ENCODE measurements at regions not wholly inside any gene's neighbourhood (a gene's known extent, or its start where the extent isn't known, plus 50 kb on each side); places are given as distances from the start of the nearest gene placed in this dataset.
"Not testable (repeated sequence)": the region's sequence is repeated elsewhere in the genome, so short reads cannot be mapped to it uniquely, and the experiment has no call there.

DNA sequence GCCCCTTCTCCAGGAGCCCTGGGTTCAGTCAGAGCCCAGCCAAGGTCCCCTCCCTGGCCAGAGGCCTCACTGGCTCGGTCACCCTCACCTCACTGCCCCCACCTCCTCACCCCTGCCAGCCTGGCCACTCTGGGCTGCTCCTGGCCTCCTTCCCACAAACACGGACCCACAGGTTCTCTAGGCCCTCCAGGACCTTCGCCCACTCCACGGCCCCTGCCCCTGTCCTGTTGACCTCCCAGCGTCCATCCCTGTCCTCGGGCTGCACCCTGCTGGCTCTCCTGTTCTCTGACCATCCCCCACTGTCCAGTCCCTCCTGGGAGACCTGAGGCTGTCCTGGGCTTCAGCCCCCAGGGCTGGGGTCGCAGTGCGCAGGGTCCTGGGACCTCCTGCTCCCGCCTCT lies 173.3 kb downstream of the TMEM121 start:
- DNase-seq: not testable (repeated sequence)

DNA sequence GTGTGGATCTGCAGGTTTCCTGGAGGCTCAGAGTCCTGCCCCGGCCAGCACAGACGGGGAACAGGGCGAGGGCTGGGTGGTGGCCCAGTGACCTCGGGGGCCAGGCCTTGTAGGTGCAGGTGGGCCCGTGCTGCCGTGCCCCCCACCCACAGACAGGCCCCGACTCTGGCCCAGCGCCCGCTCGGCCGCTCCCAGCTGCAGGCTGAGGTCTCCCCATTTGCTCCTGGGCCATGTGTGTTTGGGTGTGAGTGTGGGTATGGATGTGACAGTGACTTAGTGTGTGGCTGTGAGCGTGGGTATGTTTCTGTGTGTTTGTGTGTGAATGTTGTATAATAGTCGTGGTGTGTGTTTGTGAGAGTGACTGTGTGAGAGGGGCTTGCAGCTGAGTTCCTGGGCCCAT lies 173.8 kb downstream of the TMEM121 start:
- not testable (repeated sequence) for DNase-seq

DNA sequence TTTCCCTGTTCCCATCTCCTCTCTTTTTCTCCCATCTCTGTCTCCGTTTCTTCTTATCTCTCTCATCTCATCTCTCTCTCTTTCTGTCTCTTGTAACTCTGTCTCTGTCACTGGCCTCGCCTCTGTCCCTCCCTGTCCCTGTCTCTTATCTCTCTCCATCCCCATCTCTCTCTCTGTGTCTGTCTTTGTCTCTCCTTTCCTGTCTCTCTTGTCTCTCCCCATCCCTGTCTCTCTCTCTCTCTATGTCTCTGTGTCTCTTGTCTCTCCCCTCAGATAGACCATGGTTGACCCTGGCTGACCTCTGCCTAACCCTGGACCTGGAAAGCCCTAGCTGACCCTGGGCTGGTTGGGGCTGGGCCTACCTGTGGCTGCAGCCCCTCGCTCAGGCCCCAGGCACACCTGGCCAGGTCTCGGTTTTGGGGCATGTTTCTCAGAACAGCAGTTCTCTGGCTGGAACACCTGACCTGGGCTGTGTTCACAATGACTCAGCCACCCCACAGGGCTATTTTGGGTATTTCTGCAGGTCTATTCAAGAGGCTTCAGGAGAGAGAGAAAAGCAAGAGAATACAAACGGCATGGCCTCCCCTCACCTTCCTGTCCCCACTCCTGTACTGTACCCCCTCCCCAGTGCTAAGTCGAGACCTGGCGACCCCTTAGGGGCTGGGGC lies 174.4 kb downstream of the TMEM121 start:
- no peak for DNase-seq

DNA sequence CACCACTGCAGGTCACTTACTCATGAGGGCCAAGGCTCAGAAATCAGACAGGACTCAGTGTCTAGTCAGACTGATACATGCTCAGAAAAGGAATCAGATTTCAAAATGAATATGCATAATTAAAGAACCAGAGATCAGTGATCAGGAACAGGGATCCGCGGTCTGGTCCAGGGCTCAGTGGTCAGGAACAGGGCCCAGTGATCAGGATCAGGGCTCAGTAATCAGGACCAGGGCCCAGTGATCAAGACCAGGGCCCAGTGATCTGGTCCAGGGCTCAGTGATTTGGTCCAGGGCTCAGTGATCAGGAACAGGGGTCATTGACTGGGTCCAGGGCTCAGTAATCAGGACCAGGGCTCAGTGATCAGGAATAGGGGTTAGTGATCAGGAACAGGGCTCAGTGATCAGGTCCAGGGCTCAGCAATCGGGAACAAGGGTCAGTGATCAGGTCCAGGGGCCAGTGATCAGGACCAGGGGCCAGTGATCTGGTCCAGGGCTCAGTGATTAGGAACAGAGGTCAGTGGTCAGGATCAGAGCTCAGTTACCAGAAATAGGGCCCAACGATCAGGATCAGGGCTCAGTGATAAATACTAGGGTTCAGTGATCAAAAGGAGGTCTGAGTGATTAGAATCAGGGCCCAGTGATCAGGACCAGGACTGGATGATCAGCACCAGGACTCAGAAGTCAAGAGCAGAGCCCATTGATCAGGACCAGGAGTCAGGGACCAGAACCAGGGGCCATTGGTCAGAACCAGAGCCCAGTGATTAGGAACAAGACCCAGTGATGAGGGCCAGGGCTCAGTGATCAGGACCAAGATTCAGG lies 175.3 kb downstream of the TMEM121 start:
- DNase-seq: no peak

DNA sequence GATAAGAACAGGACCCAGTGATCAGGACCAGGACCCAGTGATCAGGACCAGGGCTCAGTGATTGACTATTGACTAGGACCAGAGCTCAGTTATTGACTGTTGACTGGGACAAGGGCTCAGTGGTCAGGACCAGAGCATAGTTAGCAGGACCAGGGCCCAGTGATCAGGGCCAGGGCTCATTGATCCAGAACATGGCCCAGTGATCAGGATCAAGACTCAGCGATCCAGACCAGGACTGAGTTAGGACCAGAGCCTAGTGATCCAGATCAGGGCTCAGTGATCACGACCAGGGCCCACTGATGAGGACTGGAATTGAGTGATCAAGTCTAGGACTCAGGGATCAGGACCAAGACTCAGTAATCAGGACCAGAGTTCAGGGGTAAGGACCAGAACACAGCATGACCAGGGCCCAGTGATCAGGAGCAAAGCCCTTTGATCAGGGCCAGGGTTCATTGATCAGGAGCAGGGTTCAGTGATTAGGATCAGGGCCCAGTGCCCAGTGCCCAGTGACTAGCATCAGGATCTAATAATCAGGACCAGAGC lies 176.0 kb downstream of the TMEM121 start:
- DNase-seq: no peak

DNA sequence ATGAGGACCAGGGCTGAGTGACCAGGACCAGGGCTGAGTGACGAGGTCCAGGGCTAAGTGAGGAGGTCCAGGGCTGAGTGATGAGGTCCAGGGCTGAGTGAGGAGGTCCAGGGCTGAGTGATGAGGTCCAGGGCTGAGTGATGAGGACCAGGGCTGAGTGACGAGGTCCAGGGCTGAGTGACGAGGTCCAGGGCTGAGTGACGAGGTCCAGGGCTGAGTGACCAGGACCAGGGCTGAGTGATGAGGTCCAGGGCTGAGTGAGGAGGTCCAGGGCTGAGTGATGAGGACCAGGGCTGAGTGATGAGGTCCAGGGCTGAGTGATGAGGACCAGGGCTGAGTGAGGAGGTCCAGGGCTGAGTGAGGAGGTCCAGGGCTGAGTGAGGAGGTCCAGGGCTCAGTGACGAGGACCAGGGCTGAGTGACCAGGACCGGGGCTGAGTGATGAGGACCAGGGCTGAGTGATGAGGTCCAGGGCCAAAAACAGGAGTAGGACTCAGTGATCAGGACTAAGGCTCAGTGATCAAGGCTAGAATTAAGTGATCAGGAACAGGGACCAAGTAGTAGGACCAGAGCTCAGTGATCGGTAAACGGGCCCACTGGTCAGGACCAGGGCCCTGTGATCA lies 176.8 kb downstream of the TMEM121 start:
- DNase-seq: not testable (repeated sequence)

DNA sequence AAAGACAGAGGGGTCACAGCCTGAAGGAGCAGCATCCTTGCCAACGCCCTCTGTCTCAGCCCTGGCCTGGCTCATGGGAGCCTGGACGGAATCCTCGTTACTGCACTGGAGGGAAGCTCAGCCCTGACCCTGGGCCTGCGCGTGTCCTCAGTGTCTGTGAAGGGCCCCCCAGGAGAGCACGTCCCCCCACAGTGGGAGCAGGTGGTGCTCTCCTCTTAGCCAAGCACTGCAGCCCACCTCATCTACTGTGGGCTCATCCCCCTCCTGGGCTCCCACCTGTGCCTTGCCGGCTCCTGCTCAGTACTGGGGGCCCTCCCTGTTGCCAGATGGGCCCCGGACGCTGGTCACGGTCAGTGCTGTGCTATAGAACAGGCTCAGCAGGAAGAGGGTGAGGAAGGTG lies 177.7 kb downstream of the TMEM121 start:
- DNase-seq: not testable (repeated sequence)

DNA sequence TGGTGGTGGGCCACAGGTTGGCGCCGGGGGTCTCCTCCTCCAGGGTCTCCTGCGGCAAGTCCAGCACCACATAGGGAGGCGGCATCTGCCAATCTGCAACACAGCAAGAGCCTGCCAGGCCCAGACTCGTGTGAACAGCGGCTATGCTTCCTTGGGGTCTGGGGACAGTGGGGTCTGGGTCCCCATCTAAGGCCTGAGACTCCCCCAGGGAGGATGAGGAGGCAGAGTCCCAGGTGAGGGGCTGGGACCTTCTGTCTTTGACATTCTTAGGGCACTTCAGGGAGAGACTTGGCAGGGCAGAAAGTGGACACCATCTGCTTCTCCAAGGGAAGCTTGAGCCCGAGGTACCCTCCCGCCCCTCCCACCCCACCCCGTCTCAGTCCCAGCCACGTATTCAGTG lies 178.1 kb downstream of the TMEM121 start:
- not testable (repeated sequence) for DNase-seq

DNA sequence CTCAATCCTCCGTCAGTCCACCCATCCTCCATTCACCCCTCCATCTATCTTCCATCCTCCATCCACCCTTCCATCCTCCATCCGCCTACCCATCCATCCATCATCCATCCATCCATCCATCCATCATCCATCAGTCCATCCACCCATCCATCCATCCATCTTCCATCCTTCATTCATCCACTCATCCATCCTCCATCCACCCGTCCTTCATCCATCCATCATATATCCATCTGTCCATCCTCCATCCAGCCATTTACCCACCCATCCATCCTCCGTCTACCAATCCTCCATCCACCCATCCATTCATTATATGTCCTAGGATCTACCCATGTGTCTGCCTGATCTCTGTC lies 179.1 kb downstream of the TMEM121 start:
- DNase-seq: not testable (repeated sequence)

DNA sequence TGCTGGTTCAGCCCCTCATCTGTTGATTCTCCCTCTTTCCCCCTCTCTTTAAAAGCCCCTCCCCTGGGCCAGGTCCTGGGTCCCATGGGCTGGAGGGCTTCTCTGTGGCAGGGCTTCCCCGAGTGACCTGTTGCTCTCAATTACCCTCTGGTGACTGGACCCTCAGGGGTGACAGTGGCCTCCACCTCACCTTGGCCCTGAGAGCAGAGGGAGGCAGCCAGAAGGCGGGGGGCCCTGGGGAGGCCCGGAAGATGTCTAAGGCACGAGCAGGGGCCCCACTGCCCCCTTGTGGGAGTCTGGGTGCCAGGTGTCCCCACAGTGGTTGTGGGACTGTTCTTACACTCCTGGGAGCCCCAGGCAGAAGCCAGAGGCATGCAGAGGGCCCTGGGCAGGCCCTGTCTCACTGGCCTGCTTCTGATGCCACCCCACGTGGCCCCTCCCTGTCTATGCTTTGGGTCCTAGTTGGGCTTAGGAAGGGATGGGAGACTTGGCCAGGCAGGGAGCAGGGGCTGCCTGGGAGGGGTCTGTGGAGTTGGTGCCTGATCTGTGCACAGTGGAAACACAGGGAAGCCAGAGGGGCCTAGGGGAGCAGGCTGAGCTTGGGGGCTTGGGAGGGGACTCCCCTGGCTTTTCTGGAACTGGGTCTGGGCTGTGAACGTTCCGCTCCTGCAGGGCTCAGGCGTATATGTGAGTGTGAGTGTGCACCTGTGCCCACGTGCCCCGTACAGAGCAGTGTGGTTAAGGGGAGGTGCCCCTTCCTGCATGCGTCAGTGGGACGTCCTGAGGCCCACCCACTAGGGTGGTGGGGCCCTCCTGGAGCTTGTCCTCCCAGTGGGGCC lies 179.7 kb downstream of the TMEM121 start:
- DNase-seq: not testable (repeated sequence)

DNA sequence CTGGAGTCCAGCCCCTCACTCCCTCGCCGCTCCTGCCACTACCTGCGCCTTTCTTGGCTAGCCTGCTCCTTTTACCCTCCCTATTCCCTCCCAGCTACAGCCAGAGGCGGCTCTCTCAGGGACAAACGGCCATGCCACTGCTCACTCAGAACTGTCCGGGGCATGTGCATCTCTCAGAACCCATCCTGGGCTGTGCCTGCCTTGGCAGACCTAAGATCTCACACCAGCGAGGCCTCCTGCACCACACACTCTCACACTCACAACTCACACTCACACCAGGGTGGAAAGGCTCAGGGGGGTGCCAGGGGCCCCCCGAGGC lies 180.3 kb downstream of the TMEM121 start:
- DNase-seq: not testable (repeated sequence)

DNA sequence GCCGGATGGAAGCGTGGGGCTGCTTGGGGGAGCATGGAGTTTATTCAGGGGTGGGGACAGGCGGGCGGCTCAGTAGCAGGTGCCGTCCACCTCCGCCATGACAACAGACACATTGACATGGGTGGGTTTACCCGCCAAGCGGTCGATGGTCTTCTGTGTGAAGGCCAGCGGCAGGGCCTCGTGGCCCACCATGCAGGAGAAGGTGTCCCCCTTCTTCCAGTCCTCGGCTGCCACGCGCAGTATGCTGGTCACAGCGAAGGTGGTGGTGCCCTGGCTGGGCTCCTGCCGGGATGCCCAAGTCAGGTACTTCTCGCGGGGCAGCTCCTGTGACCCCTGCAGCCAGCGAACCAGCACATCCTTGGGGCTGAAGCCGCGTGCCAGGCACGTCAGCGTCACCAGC lies 180.7 kb downstream of the TMEM121 start:
- not testable (repeated sequence) for DNase-seq

DNA sequence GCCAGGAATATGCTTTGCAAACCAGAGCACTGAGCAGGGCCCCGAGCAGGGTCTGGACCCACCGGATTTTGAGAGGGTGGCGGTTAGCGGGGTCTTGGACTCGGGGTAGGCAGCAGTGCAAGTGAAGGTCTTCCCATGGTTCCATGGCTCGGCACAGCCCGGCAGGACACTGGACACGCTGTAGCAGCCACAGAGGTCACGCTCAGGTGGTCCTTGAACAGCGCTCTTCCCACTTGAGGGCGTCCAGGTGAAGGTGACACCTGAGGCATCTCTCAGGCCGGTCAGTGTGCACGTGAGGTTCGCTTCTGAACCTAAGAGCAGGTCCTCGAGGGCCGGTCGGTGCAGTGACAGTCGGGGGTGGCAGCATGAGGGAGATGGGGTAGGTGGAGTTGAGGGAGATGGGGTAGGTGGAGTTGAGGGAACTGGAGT lies 181.4 kb downstream of the TMEM121 start:
- DNase-seq: not testable (repeated sequence)

DNA sequence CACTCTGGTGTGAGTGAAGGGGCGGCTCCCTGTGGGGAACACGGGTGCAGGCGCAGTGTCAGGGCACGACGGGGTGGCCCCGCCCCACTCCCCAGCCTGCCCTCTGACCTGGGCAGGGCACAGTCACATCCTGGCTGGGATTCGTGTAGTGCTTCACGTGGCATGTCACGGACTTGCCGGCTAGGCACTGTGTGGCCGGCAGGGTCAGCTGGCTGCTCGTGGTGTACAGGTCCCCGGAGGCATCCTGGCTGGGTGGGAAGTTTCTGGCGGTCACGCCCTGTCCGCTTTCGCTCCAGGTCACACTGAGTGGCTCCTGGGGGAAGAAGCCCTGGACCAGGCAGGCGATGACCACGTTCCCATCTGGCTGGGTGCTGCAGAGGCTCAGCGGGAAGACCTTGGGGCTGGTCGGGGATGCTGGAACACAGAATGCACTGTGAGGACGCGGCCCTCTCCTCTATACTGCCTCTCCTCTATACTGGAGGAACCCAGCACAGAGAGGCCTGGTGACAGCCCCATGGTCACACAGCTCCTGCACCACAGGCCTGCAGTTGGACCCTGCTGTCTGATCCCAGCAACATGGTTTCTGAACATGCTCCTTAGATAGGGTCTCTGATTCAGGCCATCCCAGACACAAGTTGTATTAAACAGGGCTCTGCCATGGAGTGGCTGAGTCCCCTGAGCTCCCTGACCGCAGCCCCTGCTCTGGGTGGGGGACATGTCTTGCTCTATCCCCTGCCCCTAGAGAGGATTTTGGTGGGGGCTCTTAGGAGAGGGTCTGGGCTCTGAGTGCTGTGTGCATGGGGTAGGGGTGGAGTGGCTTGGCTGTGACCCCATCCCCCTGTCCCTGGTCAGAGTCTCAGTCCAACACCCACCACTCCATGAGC lies 182.1 kb downstream of the TMEM121 start:
- not testable (repeated sequence) for DNase-seq

DNA sequence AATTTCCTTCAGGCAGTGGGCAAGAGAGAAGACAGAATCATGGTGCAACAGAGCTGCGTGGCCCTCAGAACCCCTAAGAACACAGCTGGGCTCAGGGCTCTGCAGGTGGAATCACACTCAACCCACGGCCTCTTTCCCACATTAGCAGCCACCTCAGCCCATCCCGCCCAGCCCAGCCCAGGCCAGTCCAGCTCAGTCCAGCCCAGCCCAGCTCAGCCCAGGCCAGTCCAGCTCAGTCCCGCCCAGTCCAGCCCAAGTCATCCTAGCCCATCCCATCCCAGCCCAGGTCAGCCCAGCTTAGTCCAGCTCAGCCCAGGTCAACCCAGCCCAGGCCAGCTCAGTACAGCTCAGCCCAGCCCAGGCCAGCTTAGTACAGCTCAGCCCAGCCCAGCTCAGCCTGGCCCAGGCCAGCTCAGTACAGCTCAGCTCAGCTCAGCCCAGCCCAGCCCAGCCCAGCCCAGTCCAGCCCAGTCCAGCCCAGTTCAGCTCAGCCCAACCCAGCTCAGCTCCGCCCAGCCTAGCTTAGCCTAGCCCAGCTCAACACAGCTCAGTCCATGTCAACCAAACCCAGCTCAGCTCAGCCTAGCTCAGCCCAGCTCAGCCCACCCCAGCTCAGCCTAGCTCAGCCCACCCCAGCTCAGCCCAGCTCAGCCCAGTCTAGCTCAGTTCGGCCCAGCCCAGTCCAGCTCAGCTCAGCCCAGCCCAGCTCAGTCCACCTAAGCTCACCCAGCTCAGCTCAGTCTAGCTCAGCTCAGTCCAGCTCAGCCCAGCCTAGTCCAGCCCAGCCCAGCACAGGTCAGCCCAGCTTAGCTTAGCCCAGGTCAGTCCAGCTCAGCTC lies 183.1 kb downstream of the TMEM121 start:
- no peak for DNase-seq

DNA sequence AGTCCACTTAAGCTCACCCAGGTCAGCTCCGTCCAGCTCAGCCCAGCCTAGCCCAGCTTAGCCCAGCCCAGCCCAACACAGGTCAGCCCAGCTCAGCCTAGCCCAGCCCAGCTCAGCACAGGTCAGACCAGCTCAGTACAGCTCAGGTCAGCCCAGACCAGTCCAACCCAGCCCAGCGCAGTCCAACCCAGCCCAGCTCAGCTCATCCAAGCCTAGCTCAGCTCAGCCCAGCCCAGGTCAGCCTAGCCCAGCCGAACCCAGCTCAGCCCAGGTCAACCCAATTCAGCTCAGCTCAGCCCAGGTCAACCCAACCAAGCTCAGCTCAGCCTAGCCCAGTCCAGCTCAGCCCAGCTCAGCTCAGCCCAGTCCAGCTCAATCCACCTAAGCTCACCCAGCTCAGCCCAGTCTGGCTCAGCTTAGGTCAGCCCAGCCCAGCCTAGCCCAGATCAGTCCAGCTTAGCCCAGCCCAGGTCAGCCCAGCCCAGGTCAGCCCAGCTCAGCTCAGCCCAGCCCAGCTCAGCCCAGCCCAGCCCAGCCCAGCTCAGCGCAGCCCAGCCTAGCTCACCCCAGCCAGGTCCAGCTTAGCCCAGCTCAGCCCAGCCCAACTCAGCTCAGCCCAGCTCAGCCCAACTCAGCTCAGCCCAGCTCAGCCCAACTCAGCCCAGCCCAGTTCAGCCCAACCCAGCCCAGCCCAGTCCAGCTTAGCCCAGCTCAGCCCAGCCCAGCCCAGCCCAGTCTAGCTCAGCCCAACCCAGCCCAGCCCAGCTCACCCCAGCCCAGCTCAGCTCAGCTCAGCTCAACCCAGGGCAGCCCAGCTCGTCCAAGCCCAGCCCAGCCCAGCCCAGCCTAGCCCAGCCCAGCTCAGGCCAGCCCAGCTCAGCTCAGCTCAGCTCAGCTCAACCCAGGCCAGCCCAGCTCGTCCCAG lies 184.0 kb downstream of the TMEM121 start:
- no peak for DNase-seq

DNA sequence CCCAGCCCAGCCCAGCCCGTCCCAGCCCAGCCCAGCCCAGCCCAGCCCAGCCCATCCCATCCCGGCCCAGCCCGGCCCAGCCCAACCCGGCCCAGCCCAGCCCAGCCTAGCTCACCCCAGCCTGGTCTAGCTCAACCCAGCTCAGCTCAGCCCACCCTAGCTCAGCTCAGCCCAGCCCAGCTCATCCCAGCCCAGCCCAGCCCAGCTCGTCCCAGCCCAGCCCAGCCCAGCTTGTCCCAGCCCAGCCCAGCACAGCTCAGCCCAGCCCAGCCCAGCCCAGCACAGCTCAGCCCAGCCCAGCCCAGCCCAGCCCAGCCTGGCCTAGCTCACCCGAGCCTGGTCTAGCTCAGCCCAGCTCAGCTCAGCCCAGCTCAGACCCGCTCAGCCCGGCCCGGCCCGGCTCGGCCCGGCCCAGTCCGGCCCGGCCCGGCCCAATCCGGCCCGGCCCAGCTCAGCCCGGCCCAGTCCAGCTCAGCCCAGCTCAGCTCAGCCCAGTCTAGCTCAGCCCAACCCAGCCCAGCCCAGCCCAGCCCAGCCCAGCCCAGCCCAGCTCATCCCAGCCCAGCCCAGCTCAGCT lies 184.7 kb downstream of the TMEM121 start:
- no peak for DNase-seq

DNA sequence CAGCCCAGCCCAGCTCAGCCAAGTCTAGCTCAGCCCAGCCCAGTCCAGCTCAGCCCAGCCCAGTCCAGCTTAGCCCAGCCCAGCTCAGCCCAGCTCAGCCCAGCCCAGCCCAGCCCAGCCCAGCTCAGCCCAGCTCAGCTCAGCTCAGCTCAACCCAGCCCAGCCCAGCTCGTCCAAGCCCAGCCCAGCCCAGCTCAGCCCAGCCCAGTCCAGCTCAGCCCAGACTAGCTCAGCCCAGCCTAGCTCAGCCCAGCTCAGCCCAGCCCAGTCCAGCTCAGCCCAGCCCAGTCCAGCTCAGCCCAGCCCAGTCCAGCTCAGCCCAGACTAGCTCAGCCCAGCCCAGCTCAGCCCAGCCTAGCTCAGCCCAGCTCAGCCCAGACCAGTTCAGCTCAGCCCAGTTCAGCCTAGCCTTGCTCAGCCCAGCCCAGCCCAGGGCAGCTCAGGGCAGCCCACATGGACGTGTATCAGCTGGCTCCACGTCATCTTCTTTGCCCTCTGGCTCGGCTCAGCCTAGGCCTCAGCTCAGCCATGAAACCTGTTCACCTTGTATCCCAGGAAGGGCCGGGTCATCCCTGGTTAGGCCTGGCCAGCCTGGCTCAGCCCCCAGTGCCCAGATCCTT lies 185.6 kb downstream of the TMEM121 start:
- DNase-seq: no peak

DNA sequence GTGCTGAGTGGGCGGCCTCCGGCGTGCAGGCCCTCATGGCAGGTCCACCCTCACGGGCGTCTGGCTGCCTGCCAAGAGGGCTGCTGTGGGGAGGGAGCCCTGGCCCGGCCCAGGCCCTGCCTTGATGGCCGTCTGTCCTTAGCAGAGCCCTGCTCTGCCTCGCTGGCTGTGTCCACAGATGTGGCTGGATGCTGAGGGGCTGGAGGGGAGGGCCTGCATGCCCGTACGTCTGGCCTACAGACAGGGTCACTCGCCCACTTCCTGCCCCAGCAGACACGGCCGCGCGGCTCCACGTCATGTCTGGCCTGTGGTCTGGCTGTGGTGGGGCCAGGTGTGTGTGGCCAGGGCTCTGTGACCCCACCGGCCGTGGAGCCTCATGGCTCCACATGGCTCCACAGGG lies 186.3 kb downstream of the TMEM121 start:
- DNase-seq: not testable (repeated sequence)
